ENCODE measurements at regions not wholly inside any gene's neighbourhood (a gene's known extent, or its start where the extent isn't known, plus 50 kb on each side); places are given as distances from the start of the nearest gene placed in this dataset.

GRCh38 chr7:20035279-20035875 lies 181.8 kb downstream of the MACC1 start:
- TF ChIP-seq CTCF (IDR thresholded peaks at IDR 0.05): no peak
- no peak for TF ChIP-seq ZFX (IDR thresholded peaks at IDR 0.05; ENCODE audit: borderline replicate concordance)
- no peak overlapping the region for H3K27ac ChIP-seq

- TF ChIP-seq CTCF (IDR thresholded peaks at IDR 0.05) (no peak), ZFX (IDR thresholded peaks at IDR 0.05; ENCODE audit: borderline replicate concordance) (no peak)
- no peak overlapping the region for H3K27ac ChIP-seq
Measured at GRCh38 chr7:20033621-20034400, 183.4 kb downstream of the MACC1 start.

- H3K27ac ChIP-seq: no peak overlapping the region
- TF ChIP-seq ZFX (IDR thresholded peaks at IDR 0.05; ENCODE audit: borderline replicate concordance) (no peak), CTCF (IDR thresholded peaks at IDR 0.05) (no peak)
Measured at GRCh38 chr7:20032741-20033140, 184.4 kb downstream of the MACC1 start.

GRCh38 chr7:20030915-20031362 lies 186.2 kb downstream of the MACC1 start:
- TF ChIP-seq ZFX (IDR thresholded peaks at IDR 0.05; ENCODE audit: borderline replicate concordance): no peak
- no peak for TF ChIP-seq CTCF (IDR thresholded peaks at IDR 0.05)
- no peak overlapping the region for H3K27ac ChIP-seq

- TF ChIP-seq CTCF (IDR thresholded peaks at IDR 0.05): no peak
- no peak overlapping the region for H3K27ac ChIP-seq
Measured at GRCh38 chr7:20030417-20030816, 186.8 kb downstream of the MACC1 start.

- TF ChIP-seq CTCF (IDR thresholded peaks at IDR 0.05) (no peak), ZFX (IDR thresholded peaks at IDR 0.05; ENCODE audit: borderline replicate concordance) (no peak)
- H3K27ac ChIP-seq: no peak overlapping the region
Measured at GRCh38 chr7:20026762-20027161, 190.4 kb downstream of the MACC1 start.

GRCh38 chr7:20021831-20022230 lies 195.4 kb downstream of the MACC1 start:
- TF ChIP-seq ZFX (IDR thresholded peaks at IDR 0.05; ENCODE audit: borderline replicate concordance) (no peak), CTCF (IDR thresholded peaks at IDR 0.05) (no peak)
- H3K27ac ChIP-seq: no peak overlapping the region

Measured in 22Rv1 (cell line).